Thyroid gland (tissue), 4 donors: ENCODE measurements at regions not wholly inside any gene's neighbourhood (a gene's known extent, or its start where the extent isn't known, plus 50 kb on each side); places are given as distances from the start of the nearest gene placed in this dataset.

Experiments used
- DNase-seq, 2 donors: peaks; one replicate each; pipeline ENCODE4 v3.0.0-alpha.2; 2019
- H3K27ac ChIP-seq, 3 donors: fragments of 200-600 bp; sonication (generic); 1 replicate in 2 of 3; 2 replicates in 1 of 3; pipeline ENCODE4 v1.5.1; 2016 to 2019; ENCODE audit warnings: mild to moderate bottlenecking in 1 of 3, moderate library complexity in 1 of 3
- H3K27me3 ChIP-seq: fragments of 200-600 bp; sonication (generic); one replicate; pipeline ENCODE4 v1.5.1; 2019
- H3K36me3 ChIP-seq, 2 donors: fragments of 200-600 bp; sonication (generic); one replicate each; pipeline ENCODE4 v1.5.1; 2016 to 2019
- H3K4me1 ChIP-seq, 2 donors: fragments of 200-600 bp; sonication (generic); one replicate each; pipeline ENCODE4 v1.5.1; 2017 to 2019
- H3K4me3 ChIP-seq, 3 donors: fragments of 200-600 bp; sonication (generic); replicated peaks in 1 of 3; 1 replicate in 2 of 3; 2 replicates in 1 of 3; pipeline ENCODE4 v1.5.1; 2016; ENCODE audit warnings: mild to moderate bottlenecking in 1 of 3
- H3K9me3 ChIP-seq: fragments of 200-600 bp; sonication (generic); one replicate; pipeline ENCODE4 v1.5.1; 2017
- CTCF ChIP-seq, 6 experiments: fragments of 200-600 bp in 3 of 6; fragments of 450-650 bp in 3 of 6; sonication (generic) in 3 of 6; IDR thresholded peaks; one replicate each; pipeline ENCODE4 v1.5.1; 2016 to 2019; ENCODE audit warnings: antibody characterized with exemption in 6 of 6, mild to moderate bottlenecking in 2 of 6, inconsistent platforms in 1 of 6, moderate library complexity in 1 of 6
- POLR2A ChIP-seq, 2 donors: fragments of 450-650 bp; IDR thresholded peaks; one replicate each; pipeline ENCODE4 v1.6.1; 2017; ENCODE audit warnings: antibody characterized with exemption in 2 of 2, mild to moderate bottlenecking in 2 of 2, moderate library complexity in 1 of 2
- WGBS, 2 donors: methylation state at CpG; one replicate each; pipeline ENCODE4 v1.1.5; 2017; 5-methylcytosine and 5-hydroxymethylcytosine counted together
- intact Hi-C: fragments of 100-400 bp; cut with DNase I; formaldehyde crosslinking; loops from one replicate; pipeline ENCODE4 v1.15.1; 2023

- 78 to 94% methylated on average over 10 to 15 of the region's 17 CpGs for WGBS, 2 donors
- DNase-seq = no peak
- Histone ChIP-seq H3K27me3 (no peaks in the 10 kb centered on the region), H3K36me3 (no peaks in the 10 kb centered on the region), H3K4me3 (no peak overlapping the region), H3K9me3 (no peaks in the 10 kb centered on the region), H3K27ac (no peak overlapping the region), H3K4me1 (no peaks in the 10 kb centered on the region)
- TF ChIP-seq POLR2A (IDR thresholded peaks at IDR 0.05) (no peak), CTCF (IDR thresholded peaks at IDR 0.05) (no peak)
- intact Hi-C loops = no loop called here
Observed at GRCh38 chr7:1320616-1321240, 88.1 kb downstream of the UNCX start.

- 72 to 77% methylated on average over 15 to 25 of the region's 39 CpGs for WGBS, 2 donors
- no peak for DNase-seq
- H3K27ac ChIP-seq = no peak overlapping the region
- no peaks in the 10 kb centered on the region for H3K36me3 ChIP-seq
- H3K4me1 ChIP-seq = no peaks in the 10 kb centered on the region
- no peak overlapping the region for H3K4me3 ChIP-seq
- TF ChIP-seq POLR2A (IDR thresholded peaks at IDR 0.05) (no peak), CTCF (IDR thresholded peaks at IDR 0.05) (no peak)
- H3K9me3 ChIP-seq = no peaks in the 10 kb centered on the region
- no peaks in the 10 kb centered on the region for H3K27me3 ChIP-seq
- intact Hi-C loops = no loop called here
Observed at GRCh38 chr7:1321411-1322239, 89.0 kb downstream of the UNCX start.

GRCh38 chr7:1322240-1323110 lies 89.8 kb downstream of the UNCX start:
- Histone ChIP-seq H3K4me3 (no peak overlapping the region), H3K27me3 (no peaks in the 10 kb centered on the region), H3K4me1 (no peaks in the 10 kb centered on the region), H3K36me3 (no peaks in the 10 kb centered on the region), H3K9me3 (no peaks in the 10 kb centered on the region), H3K27ac (no peak overlapping the region)
- 52 to 64% methylated on average over 8 to 9 of the region's 35 CpGs for WGBS, 2 donors
- DNase-seq = no peak
- TF ChIP-seq CTCF (IDR thresholded peaks at IDR 0.05) (no peak), POLR2A (IDR thresholded peaks at IDR 0.05) (no peak)
- intact Hi-C loops = no loop called here

GRCh38 chr7:1323178-1324027 lies 90.7 kb downstream of the UNCX start:
- Histone ChIP-seq H3K36me3 (no peaks in the 10 kb centered on the region), H3K4me1 (no peaks in the 10 kb centered on the region), H3K27me3 (no peaks in the 10 kb centered on the region), H3K4me3 (no peak overlapping the region), H3K9me3 (no peaks in the 10 kb centered on the region), H3K27ac (no peak overlapping the region)
- intact Hi-C loops = no loop called here
- 57 to 68% methylated on average over 33 to 45 of the region's 63 CpGs for WGBS, 2 donors
- DNase-seq = no peak
- TF ChIP-seq CTCF (IDR thresholded peaks at IDR 0.05) (no peak), POLR2A (IDR thresholded peaks at IDR 0.05) (no peak)
